ENCODE measurements at regions not wholly inside any gene's neighbourhood (a gene's known extent, or its start where the extent isn't known, plus 50 kb on each side); places are given as distances from the start of the nearest gene placed in this dataset.

GRCh38 chr2:104434966-104435365 is 418.9 kb upstream of the POU3F3 start:
- WGBS, 2 donors = 88 to 90% methylated on average over 3 of the region's 3 CpGs
- intact Hi-C loops (cut with DNase I; ENCODE audit: low total_unique reads) = no loop called here
- TF ChIP-seq POLR2A (IDR thresholded peaks at IDR 0.05) (no peak), CTCF (IDR thresholded peaks at IDR 0.05) (no peak)
- H3K4me3 ChIP-seq (ENCODE audit: low read depth, poor library complexity, severe bottlenecking) = no peak overlapping the region
- no peak for DNase-seq (ENCODE audit: low spot score in 2 of 2)

- no peak for DNase-seq (ENCODE audit: low spot score in 2 of 2)
- WGBS, 2 donors = 87 to 88% methylated on average over 3 of the region's 3 CpGs
- no peak overlapping the region for H3K4me3 ChIP-seq (ENCODE audit: low read depth, poor library complexity, severe bottlenecking)
- TF ChIP-seq CTCF (IDR thresholded peaks at IDR 0.05) = no peak
- TF ChIP-seq POLR2A (IDR thresholded peaks at IDR 0.05) = no peak
- intact Hi-C loops (cut with DNase I; ENCODE audit: low total_unique reads) = no loop called here
Measured at GRCh38 chr2:104438481-104438880, 415.4 kb upstream of the POU3F3 start.

GRCh38 chr2:104443145-104443544 is 410.8 kb upstream of the POU3F3 start:
- no peak for DNase-seq (ENCODE audit: low spot score in 2 of 2)
- 72 to 87% methylated on average over 5 of the region's 5 CpGs for WGBS, 2 donors
- TF ChIP-seq POLR2A (IDR thresholded peaks at IDR 0.05) = no peak
- no peak for TF ChIP-seq CTCF (IDR thresholded peaks at IDR 0.05)
- H3K4me3 ChIP-seq (ENCODE audit: low read depth, poor library complexity, severe bottlenecking) = no peak overlapping the region
- intact Hi-C loops (cut with DNase I; ENCODE audit: low total_unique reads) = no loop called here

GRCh38 chr2:104444392-104444791 is 409.5 kb upstream of the POU3F3 start:
- intact Hi-C loops (cut with DNase I; ENCODE audit: low total_unique reads) = no loop called here
- TF ChIP-seq CTCF (IDR thresholded peaks at IDR 0.05) = no peak
- TF ChIP-seq POLR2A (IDR thresholded peaks at IDR 0.05) = no peak
- no peak for DNase-seq (ENCODE audit: low spot score in 2 of 2)
- H3K4me3 ChIP-seq (ENCODE audit: low read depth, poor library complexity, severe bottlenecking) = no peak overlapping the region
- 61 to 64% methylated on average over 4 of the region's 4 CpGs for WGBS, 2 donors

GRCh38 chr2:104444889-104445288 is 409.0 kb upstream of the POU3F3 start:
- DNase-seq (ENCODE audit: low spot score in 2 of 2) = no peak
- WGBS, 2 donors = 71 to 78% methylated on average over 3 of the region's 3 CpGs
- H3K4me3 ChIP-seq (ENCODE audit: low read depth, poor library complexity, severe bottlenecking) = no peak overlapping the region
- intact Hi-C loops (cut with DNase I; ENCODE audit: low total_unique reads) = no loop called here
- TF ChIP-seq POLR2A (IDR thresholded peaks at IDR 0.05) (no peak), CTCF (IDR thresholded peaks at IDR 0.05) (no peak)

- TF ChIP-seq POLR2A (IDR thresholded peaks at IDR 0.05) = no peak
- TF ChIP-seq CTCF (IDR thresholded peaks at IDR 0.05) = no peak
- H3K4me3 ChIP-seq (ENCODE audit: low read depth, poor library complexity, severe bottlenecking) = no peak overlapping the region
- intact Hi-C loops (cut with DNase I; ENCODE audit: low total_unique reads) = no loop called here
- 71 to 76% methylated on average over 2 of the region's 2 CpGs for WGBS, 2 donors
- DNase-seq (ENCODE audit: low spot score in 2 of 2) = no peak
Measured at GRCh38 chr2:104447831-104448434, 406.0 kb upstream of the POU3F3 start.

Measured in lower leg skin (tissue), 4 donors.